ENCODE measurements at regions not wholly inside any gene's neighbourhood (a gene's known extent, or its start where the extent isn't known, plus 50 kb on each side); places are given as distances from the start of the nearest gene placed in this dataset.

GRCh38 chr7:96591900-96592676, 117.6 kb downstream of the SEM1 start:
- no peaks in the 10 kb centered on the region for H3K4me1 ChIP-seq (ENCODE audit: control insufficient read depth in 1 of 2, insufficient read depth in 2 of 2, low read length in 2 of 2)
- no peaks in the 10 kb centered on the region for H3K79me2 ChIP-seq (ENCODE audit: insufficient read depth, low read length)
- no peak for DNase-seq (ENCODE audit: low read depth, low spot score)
- H4K20me1 ChIP-seq (ENCODE audit: insufficient read depth), result no peaks in the 10 kb centered on the region
- H3K9ac ChIP-seq (ENCODE audit: low read length), result no peak overlapping the region
- TF ChIP-seq CBX3 (IDR thresholded peaks at IDR 0.05; ENCODE audit: low read depth) (no peak), POLR2AphosphoS5 (IDR thresholded peaks at IDR 0.05; ENCODE audit: low read depth, low read length) (no peak), ZBTB33 (IDR thresholded peaks at IDR 0.05; ENCODE audit: extremely low read depth, insufficient replicate concordance, low read length) (no peak), SRF (IDR thresholded peaks at IDR 0.05; ENCODE audit: low read depth) (no peak), RAD21 (IDR thresholded peaks at IDR 0.05; ENCODE audit: low read depth) (no peak), TCF7L2 (IDR thresholded peaks at IDR 0.05; ENCODE audit: borderline replicate concordance, extremely low read depth, insufficient read depth, insufficient read length) (no peak), SP1 (IDR thresholded peaks at IDR 0.05; ENCODE audit: low read depth) (no peak), POLR2A (IDR thresholded peaks at IDR 0.05; ENCODE audit: borderline replicate concordance, extremely low read depth, insufficient read depth, insufficient read length) (no peak), EZH2phosphoT487 (IDR thresholded peaks at IDR 0.05; ENCODE audit: borderline replicate concordance) (no peak), EGR1 (IDR thresholded peaks at IDR 0.05; ENCODE audit: low read depth) (no peak), CTCF (IDR thresholded peaks at IDR 0.05 in 2 of 3, conservative IDR thresholded peaks at IDR 0.05 in 1 of 3; ENCODE audit: borderline replicate concordance in 1 of 3, insufficient read depth in 1 of 3, low read depth in 2 of 3, low read length in 2 of 3) (no peak), SIN3A (IDR thresholded peaks at IDR 0.05; ENCODE audit: low read depth) (no peak), YY1 (IDR thresholded peaks at IDR 0.05; ENCODE audit: extremely low read depth, insufficient replicate concordance, low read depth, low read length) (no peak)
- TF ChIP-seq, protein P1, sequence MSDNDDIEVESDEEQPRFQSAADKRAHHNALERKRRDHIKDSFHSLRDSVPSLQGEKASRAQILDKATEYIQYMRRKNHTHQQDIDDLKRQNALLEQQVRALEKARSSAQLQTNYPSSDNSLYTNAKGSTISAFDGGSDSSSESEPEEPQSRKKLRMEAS (IDR thresholded peaks at IDR 0.05), result no peak
- TF ChIP-seq, protein P2, sequence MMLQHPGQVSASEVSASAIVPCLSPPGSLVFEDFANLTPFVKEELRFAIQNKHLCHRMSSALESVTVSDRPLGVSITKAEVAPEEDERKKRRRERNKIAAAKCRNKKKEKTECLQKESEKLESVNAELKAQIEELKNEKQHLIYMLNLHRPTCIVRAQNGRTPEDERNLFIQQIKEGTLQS (IDR thresholded peaks at IDR 0.05), result no peak
- peaks cover 14% of the 10 kb centered on the region; the same call in 1 of the 2 replicates for H3K27me3 ChIP-seq (ENCODE audit: insufficient read depth, low read length)
- CTCF ChIA-PET, result no interaction called here
- H3K9me2 ChIP-seq (ENCODE audit: insufficient read depth), result no peaks in the 10 kb centered on the region
- H3K4me2 ChIP-seq (ENCODE audit: low read length), result no peak overlapping the region
- intact Hi-C loops (cut with micrococcal nuclease), result no loop called here
- H3K36me3 ChIP-seq (ENCODE audit: control insufficient read depth in 1 of 2, insufficient read depth in 2 of 2, low read length in 2 of 2), result no peaks in the 10 kb centered on the region
- POLR2A ChIA-PET, result no interaction called here
- no TSS peak for BruUV-seq (replicated peaks)
- no peak overlapping the region for H3K4me3 ChIP-seq (replicated peaks in 1 of 2; ENCODE audit: low read depth in 1 of 2, low read length in 2 of 2)
- no peak overlapping the region for H2AFZ ChIP-seq (ENCODE audit: low read depth, low read length, poor library complexity, severe bottlenecking)
- H3K27ac ChIP-seq (ENCODE audit: low read depth, low read length), result no peak overlapping the region
- RAD21 ChIA-PET (ENCODE audit: low non-redundant PET in 1 of 2, low total read pairs in 2 of 2, uncharacterized antibody in 2 of 2, unreplicated experiment in 2 of 2), result no interaction called here
- H3K9me3 ChIP-seq (ENCODE audit: control insufficient read depth in 1 of 2, insufficient read depth in 1 of 2, low read depth in 1 of 2, low read length in 2 of 2), result no peaks in the 10 kb centered on the region
- no peak for ATAC-seq

All from HCT116 (cell line).